ENCODE measurements at regions not wholly inside any gene's neighbourhood (a gene's known extent, or its start where the extent isn't known, plus 50 kb on each side); places are given as distances from the start of the nearest gene placed in this dataset.

DNA sequence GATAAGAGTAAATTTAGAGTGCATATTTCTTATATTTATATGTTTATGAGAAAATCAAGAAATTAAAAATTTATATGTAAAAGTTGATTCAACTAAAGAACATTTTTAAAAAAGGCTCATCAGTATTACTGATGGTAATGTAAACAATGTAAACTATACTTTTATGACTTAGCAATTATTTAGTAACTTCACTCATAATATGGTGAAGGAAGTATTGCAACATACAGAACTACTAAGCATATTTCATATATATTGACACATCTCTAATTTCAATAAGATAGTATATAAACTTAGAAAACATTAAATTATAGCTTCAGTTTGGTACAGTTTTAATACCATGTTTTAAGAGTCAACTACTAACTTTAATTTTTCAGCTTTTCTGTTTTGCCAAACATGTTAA lies 512.8 kb upstream of the PCDH7 start:
- TF ChIP-seq POLR2AphosphoS5 (IDR thresholded peaks at IDR 0.05; ENCODE audit: low read depth, low read length): no peak

DNA sequence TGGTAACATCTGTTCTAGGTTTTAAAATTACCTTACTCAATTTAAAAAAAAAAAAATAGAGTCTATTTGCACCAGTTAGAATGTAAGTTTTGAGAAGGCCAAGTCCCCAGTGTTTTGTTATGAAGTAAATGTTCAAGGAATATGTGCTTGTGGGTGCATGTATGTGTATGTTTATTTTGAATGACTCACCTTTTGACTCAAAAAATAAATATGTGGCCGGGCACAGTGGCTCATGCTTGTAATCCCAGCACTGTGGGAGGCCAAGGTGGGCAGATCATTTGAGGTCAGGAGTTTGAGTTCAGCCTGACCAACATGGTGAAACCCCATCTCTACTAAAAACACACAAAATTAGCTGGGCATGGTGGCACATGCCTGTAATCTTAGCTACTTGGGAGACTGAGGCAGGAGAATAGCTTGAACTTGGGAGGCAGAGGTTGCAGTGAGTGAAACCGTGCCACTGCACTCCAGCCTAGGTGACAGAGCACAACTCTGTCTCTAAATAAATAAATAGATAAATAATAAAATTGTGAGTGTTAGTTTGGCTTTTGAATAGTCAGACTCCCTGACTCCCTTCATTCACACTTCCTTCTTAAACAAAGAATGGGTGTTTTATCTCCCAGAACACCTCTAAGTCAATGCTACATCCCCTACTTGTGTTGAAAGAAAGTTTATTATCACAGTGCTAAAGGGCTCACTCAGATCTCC lies 511.3 kb upstream of the PCDH7 start:
- TF ChIP-seq POLR2AphosphoS5 (IDR thresholded peaks at IDR 0.05; ENCODE audit: low read depth, low read length) (no peak), REST (IDR thresholded peaks at IDR 0.05; ENCODE audit: insufficient read depth in 1 of 2, low read depth in 2 of 2, low read length in 2 of 2) (no peak), FOXP2 (optimal IDR thresholded peaks at IDR 0.05; ENCODE audit: borderline replicate concordance, extremely low read depth, extremely low read length, insufficient read depth) (no peak), SIN3A (IDR thresholded peaks at IDR 0.05; ENCODE audit: borderline replicate concordance, insufficient read depth, low read length) (no peak), TAF1 (IDR thresholded peaks at IDR 0.05; ENCODE audit: borderline replicate concordance, insufficient read depth, low read length) (no peak)

DNA sequence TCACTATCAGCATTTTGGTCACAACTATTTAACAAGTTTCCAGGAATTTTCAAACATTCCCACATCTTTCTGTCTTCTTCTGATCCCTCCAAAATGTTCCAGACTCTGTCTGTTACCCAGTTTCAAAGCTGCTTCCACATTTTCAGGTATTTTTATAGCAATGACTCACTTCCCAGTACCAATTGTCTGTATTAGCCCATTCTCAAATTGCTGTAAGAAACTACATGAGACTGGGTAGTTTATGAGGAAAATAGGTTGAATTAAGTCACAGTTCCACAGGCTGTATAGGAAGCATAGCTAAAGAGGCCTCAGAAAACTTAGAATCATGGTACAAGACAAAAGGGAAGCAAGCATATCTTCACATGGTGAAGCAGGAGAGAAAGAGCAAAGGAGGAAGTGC lies 475.0 kb upstream of the PCDH7 start:
- TF ChIP-seq REST (IDR thresholded peaks at IDR 0.05; ENCODE audit: insufficient read depth in 1 of 2, low read depth in 2 of 2, low read length in 2 of 2): no peak
- no peak for TF ChIP-seq FOXP2 (optimal IDR thresholded peaks at IDR 0.05; ENCODE audit: borderline replicate concordance, extremely low read depth, extremely low read length, insufficient read depth)
- TF ChIP-seq TAF1 (IDR thresholded peaks at IDR 0.05; ENCODE audit: borderline replicate concordance, insufficient read depth, low read length): no peak
- no peak for TF ChIP-seq SIN3A (IDR thresholded peaks at IDR 0.05; ENCODE audit: borderline replicate concordance, insufficient read depth, low read length)
- TF ChIP-seq POLR2AphosphoS5 (IDR thresholded peaks at IDR 0.05; ENCODE audit: low read depth, low read length): no peak

DNA sequence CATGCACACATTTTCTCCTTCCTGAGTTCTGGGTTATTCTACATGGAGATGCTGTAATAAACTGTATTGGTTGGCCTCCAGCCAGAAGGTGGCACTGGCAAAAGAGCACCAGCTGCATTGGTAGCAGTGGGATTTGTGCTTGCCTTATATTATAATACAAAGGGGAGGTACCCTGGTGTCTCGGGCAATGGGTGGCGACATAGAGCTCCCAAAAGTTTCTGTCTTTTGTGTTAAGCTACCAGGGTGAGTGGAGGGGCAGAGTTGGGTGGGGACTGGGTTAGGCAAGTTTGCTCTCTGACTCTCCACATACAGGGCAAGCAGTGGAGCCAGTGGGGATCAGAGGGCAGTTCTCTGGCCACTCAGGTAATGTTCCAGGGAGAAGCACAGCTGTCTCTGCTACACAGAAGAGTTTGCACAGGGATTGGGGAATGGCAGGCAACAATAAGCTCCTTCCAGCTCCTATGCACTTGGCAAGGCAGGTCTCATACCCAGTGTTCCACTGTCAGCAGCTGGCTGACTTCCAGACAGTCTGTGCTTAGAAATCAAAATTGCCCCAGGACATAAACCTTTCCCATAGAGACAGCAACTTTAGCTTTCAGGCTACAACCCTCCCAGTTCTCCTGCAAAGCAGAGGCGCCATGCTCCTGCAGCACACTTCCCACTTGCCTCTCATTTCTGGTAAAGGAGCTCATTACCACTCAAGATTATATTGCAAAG lies 463.9 kb upstream of the PCDH7 start:
- TF ChIP-seq SIN3A (IDR thresholded peaks at IDR 0.05; ENCODE audit: borderline replicate concordance, insufficient read depth, low read length): no peak
- TF ChIP-seq POLR2AphosphoS5 (IDR thresholded peaks at IDR 0.05; ENCODE audit: low read depth, low read length): no peak
- TF ChIP-seq REST (IDR thresholded peaks at IDR 0.05; ENCODE audit: insufficient read depth in 1 of 2, low read depth in 2 of 2, low read length in 2 of 2): no peak
- no peak for TF ChIP-seq TAF1 (IDR thresholded peaks at IDR 0.05; ENCODE audit: borderline replicate concordance, insufficient read depth, low read length)
- no peak for TF ChIP-seq FOXP2 (optimal IDR thresholded peaks at IDR 0.05; ENCODE audit: borderline replicate concordance, extremely low read depth, extremely low read length, insufficient read depth)

DNA sequence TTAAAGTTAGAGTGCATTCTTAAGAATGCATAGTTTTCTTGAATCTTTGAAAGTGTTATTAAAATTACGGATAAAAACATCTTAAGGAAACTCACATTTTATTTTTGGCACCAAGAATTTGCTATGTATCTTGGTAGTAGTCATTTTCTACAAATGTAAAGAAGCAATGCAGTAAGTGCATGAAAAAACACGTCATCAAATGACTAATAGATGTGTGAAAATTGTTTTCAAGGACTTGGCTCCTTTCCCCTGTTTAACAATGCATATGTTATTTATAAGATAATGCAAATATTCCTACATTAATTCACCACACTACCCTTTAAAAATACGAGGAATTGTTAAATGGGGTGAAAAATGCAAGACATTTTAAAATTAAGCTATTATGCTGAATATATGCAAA lies 461.2 kb upstream of the PCDH7 start:
- TF ChIP-seq POLR2AphosphoS5 (IDR thresholded peaks at IDR 0.05; ENCODE audit: low read depth, low read length): no peak
- no peak for TF ChIP-seq SIN3A (IDR thresholded peaks at IDR 0.05; ENCODE audit: borderline replicate concordance, insufficient read depth, low read length)
- no peak for TF ChIP-seq TAF1 (IDR thresholded peaks at IDR 0.05; ENCODE audit: borderline replicate concordance, insufficient read depth, low read length)

DNA sequence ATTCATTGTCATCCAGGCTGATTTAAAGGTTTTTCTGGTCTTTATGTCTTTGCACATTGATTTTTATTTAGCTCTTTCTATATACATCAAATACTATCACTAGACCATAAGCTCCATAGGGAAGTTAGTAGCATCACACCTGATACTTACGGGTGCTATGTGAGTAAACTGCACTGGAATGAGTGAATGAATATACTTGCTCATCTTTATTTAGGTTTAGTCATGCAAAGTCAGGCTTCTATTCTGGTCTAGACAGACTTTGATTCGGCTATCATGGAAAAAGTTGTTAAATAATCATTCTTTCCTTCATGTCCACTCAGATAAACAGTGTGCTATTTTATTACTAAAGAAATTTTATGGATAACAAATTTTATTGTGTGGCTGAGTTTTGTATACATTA lies 457.8 kb upstream of the PCDH7 start:
- no peak for TF ChIP-seq REST (IDR thresholded peaks at IDR 0.05; ENCODE audit: insufficient read depth in 1 of 2, low read depth in 2 of 2, low read length in 2 of 2)
- TF ChIP-seq POLR2AphosphoS5 (IDR thresholded peaks at IDR 0.05; ENCODE audit: low read depth, low read length): no peak
- no peak for TF ChIP-seq SIN3A (IDR thresholded peaks at IDR 0.05; ENCODE audit: borderline replicate concordance, insufficient read depth, low read length)
- TF ChIP-seq FOXP2 (optimal IDR thresholded peaks at IDR 0.05; ENCODE audit: borderline replicate concordance, extremely low read depth, extremely low read length, insufficient read depth): no peak
- no peak for TF ChIP-seq TAF1 (IDR thresholded peaks at IDR 0.05; ENCODE audit: borderline replicate concordance, insufficient read depth, low read length)

Measured in PFSK-1 (cell line).